PC-3 (cell line): ENCODE measurements at regions not wholly inside any gene's neighbourhood (a gene's known extent, or its start where the extent isn't known, plus 50 kb on each side); places are given as distances from the start of the nearest gene placed in this dataset.

ENCODE experiments used
- ATAC-seq: fragments of 200-7000 bp; cut with Tn5 transposase; 2 replicates; pipeline ENCODE4 v1.9.1; 2020; ENCODE audit warnings: mild to moderate bottlenecking, moderate library complexity
- BruUV-seq: library from RNA; stranded (reverse); fragments of 400-500 nt; replicated peaks from 2 replicates; lab custom pipeline; 2021; lab: Mats Ljungman, UMichigan
- CTCF ChIA-PET: fragments of 300-600 bp; sonication (Branson Sonifier 250); formaldehyde crosslinking; loops from one replicate; lab custom pipeline; 2022; ENCODE audit warnings: antibody characterized with exemption; lab: Charles Lee
- POLR2A ChIA-PET: fragments of 300-600 bp; sonication (Branson Sonifier 250); formaldehyde crosslinking; loops from one replicate; lab custom pipeline; 2022; ENCODE audit warnings: antibody characterized with exemption; ENCODE audit not compliant: unreplicated experiment; lab: Charles Lee
- DNase-seq: peaks from one replicate; pipeline ENCODE4 v3.0.0-alpha.2; 2015
- H2AFZ ChIP-seq: fragments of 300-600 bp; sonication (generic); 2 replicates; pipeline ENCODE4 v1.6.0; 2016; ENCODE audit warnings: antibody characterized with exemption, low read length
- H3F3A ChIP-seq: fragments of 300-600 bp; sonication (generic); one replicate; pipeline ENCODE4 v1.6.0; 2017; ENCODE audit warnings: antibody characterized with exemption, low read length, control low read depth, mild to moderate bottlenecking; ENCODE audit not compliant: unreplicated experiment
- H3K27ac ChIP-seq: fragments of 300-600 bp; sonication (generic); 2 replicates; pipeline ENCODE4 v1.5.1; 2016; ENCODE audit warnings: mild to moderate bottlenecking, low read length
- H3K27me3 ChIP-seq: fragments of 300-600 bp; sonication (generic); 2 replicates; pipeline ENCODE4 v1.6.1; 2016; ENCODE audit warnings: low read length, mixed read lengths
- H3K36me3 ChIP-seq: fragments of 300-600 bp; sonication (generic); 2 replicates; pipeline ENCODE4 v1.6.1; 2016; ENCODE audit warnings: low read depth, mixed run types, low read length, mixed read lengths
- H3K4me1 ChIP-seq: fragments of 300-600 bp; sonication (generic); 2 replicates; pipeline ENCODE4 v1.5.1; 2016; ENCODE audit warnings: low read length; ENCODE audit not compliant: insufficient read depth
- H3K4me2 ChIP-seq: fragments of 300-600 bp; sonication (generic); 2 replicates; pipeline ENCODE4 v1.6.0; 2016; ENCODE audit warnings: low read length
- H3K4me3 ChIP-seq: fragments of 300-600 bp; sonication (generic); 2 replicates; pipeline ENCODE4 v1.5.1; 2016; ENCODE audit warnings: mild to moderate bottlenecking, low read length, mixed read lengths
- H3K79me2 ChIP-seq: fragments of 300-600 bp; sonication (generic); 2 replicates; pipeline ENCODE4 v1.6.1; 2017; ENCODE audit warnings: low read length, mixed read lengths
- H3K9ac ChIP-seq: fragments of 300-600 bp; sonication (generic); 2 replicates; pipeline ENCODE4 v1.6.0; 2016; ENCODE audit warnings: mild to moderate bottlenecking, low read length
- H3K9me2 ChIP-seq: fragments of 300-600 bp; sonication (generic); replicated peaks from 2 replicates; pipeline ENCODE4 v1.6.1; 2016; ENCODE audit warnings: mixed run types, low read length, mixed read lengths
- H3K9me3 ChIP-seq: fragments of 300-600 bp; sonication (generic); 2 replicates; pipeline ENCODE4 v1.6.1; 2016; ENCODE audit warnings: low read length, mixed read lengths
- H4K20me1 ChIP-seq: fragments of 300-600 bp; sonication (generic); 2 replicates; pipeline ENCODE4 v1.6.1; 2016; ENCODE audit warnings: low read length, mixed read lengths
- EZH2 ChIP-seq: fragments of 300-600 bp; sonication (generic); IDR thresholded peaks from one replicate; pipeline ENCODE4 v1.6.1; 2017; ENCODE audit warnings: antibody characterized with exemption, mild to moderate bottlenecking, low read length; ENCODE audit not compliant: unreplicated experiment
- EZH2phosphoT487 ChIP-seq: fragments of 300-600 bp; sonication (generic); IDR thresholded peaks from 2 replicates; pipeline ENCODE4 v1.6.1; 2018; ENCODE audit warnings: mild to moderate bottlenecking, antibody characterized with exemption, low read length, borderline replicate concordance
- intact Hi-C: fragments of 100-400 bp; cut with micrococcal nuclease; formaldehyde crosslinking; loops from 2 replicates; pipeline ENCODE4 v1.9.0; 2023
- TF ChIP-seq, protein P1 (sequence below): fragments of 300-600 bp; sonication (generic); conservative IDR thresholded peaks from 2 replicates; pipeline ENCODE4 v1.5.1; 2017; ENCODE audit warnings: antibody characterized with exemption, low read depth, mild to moderate bottlenecking, low read length

GRCh38 chr2:2588777-2589176 is 257.7 kb upstream of the MYT1L start:
- ChIA-PET POLR2A (no interaction called here), CTCF (no interaction called here)
- Histone ChIP-seq H3K4me1 (no peaks in the 10 kb centered on the region), H3K9me2 (no peaks in the 10 kb centered on the region), H3K9ac (no peak overlapping the region), H3K79me2 (no peaks in the 10 kb centered on the region), H3K9me3 (no peaks in the 10 kb centered on the region), H3K4me3 (no peak overlapping the region), H3K36me3 (no peaks in the 10 kb centered on the region), H2AFZ (no peak overlapping the region), H3K4me2 (no peak overlapping the region), H3K27ac (no peak overlapping the region), H4K20me1 (no peaks in the 10 kb centered on the region), H3K27me3 (0 out of 2 replicates have a peak, but pooled peaks cover 8% of the 10 kb centered on the region), H3F3A (no peaks in the 10 kb centered on the region)
- ATAC-seq (no peak), DNase-seq (no peak)
- TF ChIP-seq EZH2phosphoT487: no peak
- TF ChIP-seq, protein P1, sequence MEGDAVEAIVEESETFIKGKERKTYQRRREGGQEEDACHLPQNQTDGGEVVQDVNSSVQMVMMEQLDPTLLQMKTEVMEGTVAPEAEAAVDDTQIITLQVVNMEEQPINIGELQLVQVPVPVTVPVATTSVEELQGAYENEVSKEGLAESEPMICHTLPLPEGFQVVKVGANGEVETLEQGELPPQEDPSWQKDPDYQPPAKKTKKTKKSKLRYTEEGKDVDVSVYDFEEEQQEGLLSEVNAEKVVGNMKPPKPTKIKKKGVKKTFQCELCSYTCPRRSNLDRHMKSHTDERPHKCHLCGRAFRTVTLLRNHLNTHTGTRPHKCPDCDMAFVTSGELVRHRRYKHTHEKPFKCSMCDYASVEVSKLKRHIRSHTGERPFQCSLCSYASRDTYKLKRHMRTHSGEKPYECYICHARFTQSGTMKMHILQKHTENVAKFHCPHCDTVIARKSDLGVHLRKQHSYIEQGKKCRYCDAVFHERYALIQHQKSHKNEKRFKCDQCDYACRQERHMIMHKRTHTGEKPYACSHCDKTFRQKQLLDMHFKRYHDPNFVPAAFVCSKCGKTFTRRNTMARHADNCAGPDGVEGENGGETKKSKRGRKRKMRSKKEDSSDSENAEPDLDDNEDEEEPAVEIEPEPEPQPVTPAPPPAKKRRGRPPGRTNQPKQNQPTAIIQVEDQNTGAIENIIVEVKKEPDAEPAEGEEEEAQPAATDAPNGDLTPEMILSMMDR: no peak
- no peak for TF ChIP-seq EZH2
- BruUV-seq: no TSS peak
- intact Hi-C loops: no loop called here

GRCh38 chr2:2587354-2587753 is 256.3 kb upstream of the MYT1L start:
- no peaks in the 10 kb centered on the region for H3F3A ChIP-seq
- H3K9me3 ChIP-seq: no peaks in the 10 kb centered on the region
- no peaks in the 10 kb centered on the region for H3K36me3 ChIP-seq
- no TSS peak for BruUV-seq
- H3K9ac ChIP-seq: no peak overlapping the region
- ATAC-seq (no peak), DNase-seq (no peak)
- ChIA-PET CTCF (no interaction called here), POLR2A (no interaction called here)
- H3K9me2 ChIP-seq: no peaks in the 10 kb centered on the region
- H3K4me2 ChIP-seq: no peak overlapping the region
- peaks cover 18% of the 10 kb centered on the region for H3K27me3 ChIP-seq
- intact Hi-C loops: no loop called here
- no peak overlapping the region for H2AFZ ChIP-seq
- no peaks in the 10 kb centered on the region for H3K79me2 ChIP-seq
- H3K4me1 ChIP-seq: no peaks in the 10 kb centered on the region
- H3K27ac ChIP-seq: no peak overlapping the region
- TF ChIP-seq, protein P1: no peak
- no peak for TF ChIP-seq EZH2
- no peak for TF ChIP-seq EZH2phosphoT487
- no peaks in the 10 kb centered on the region for H4K20me1 ChIP-seq
- no peak overlapping the region for H3K4me3 ChIP-seq

DNA sequence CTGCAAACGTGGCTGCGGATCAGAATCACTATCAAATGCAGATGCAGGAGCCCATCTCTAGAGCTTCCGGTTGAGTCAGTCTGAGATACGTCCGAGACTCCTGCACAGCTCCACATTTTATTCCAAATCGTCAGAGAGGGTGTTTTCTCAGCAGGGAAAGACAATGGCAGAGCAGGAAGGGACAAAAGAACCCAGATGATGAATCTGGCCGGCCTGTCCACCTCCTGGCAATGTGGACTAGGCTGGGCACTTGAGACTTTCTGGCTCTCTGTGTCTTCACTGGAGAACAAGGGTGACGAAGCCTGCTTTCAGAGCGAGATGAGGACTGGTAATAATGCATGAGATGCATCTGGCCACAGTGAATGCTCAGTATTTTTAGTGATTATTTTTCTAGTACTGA is 255.9 kb upstream of the MYT1L start:
- CTCF ChIA-PET: no interaction called here
- DNase-seq (no peak), ATAC-seq (no peak)
- H3K4me1 ChIP-seq: no peaks in the 10 kb centered on the region
- POLR2A ChIA-PET: no interaction called here
- H3K36me3 ChIP-seq: no peaks in the 10 kb centered on the region
- no peak overlapping the region for H3K9ac ChIP-seq
- no peaks in the 10 kb centered on the region for H3K9me3 ChIP-seq
- H2AFZ ChIP-seq: no peak overlapping the region
- TF ChIP-seq EZH2phosphoT487 (no peak), EZH2 (no peak)
- TF ChIP-seq, protein P1: no peak
- H3F3A ChIP-seq: no peaks in the 10 kb centered on the region
- peaks cover 23% of the 10 kb centered on the region for H3K27me3 ChIP-seq
- no peak overlapping the region for H3K27ac ChIP-seq
- intact Hi-C loops: no loop called here
- no TSS peak for BruUV-seq
- no peak overlapping the region for H3K4me2 ChIP-seq
- H3K79me2 ChIP-seq: no peaks in the 10 kb centered on the region
- no peak overlapping the region for H3K4me3 ChIP-seq
- no peaks in the 10 kb centered on the region for H4K20me1 ChIP-seq
- no peaks in the 10 kb centered on the region for H3K9me2 ChIP-seq
